Motor neuron (in vitro differentiated cells): ENCODE measurements at regions not wholly inside any gene's neighbourhood (a gene's known extent, or its start where the extent isn't known, plus 50 kb on each side); places are given as distances from the start of the nearest gene placed in this dataset.

Source experiments
- ATAC-seq, 8 experiments: fragments of 200-7000 bp; cut with Tn5 transposase; replicated peaks in 6 of 8; 2 replicates each; pipeline ENCODE4 v1.8.0; 2021; ENCODE audit warnings: mild to moderate bottlenecking in 8 of 8, moderate library complexity in 8 of 8
- H3K27ac ChIP-seq, 2 donors: fragments of 250-450 bp; sonication (Bioruptor Pico); 2 replicates each; pipeline ENCODE4 v1.9.0; 2021; ENCODE audit warnings: antibody characterized with exemption in 2 of 2, mild to moderate bottlenecking in 2 of 2, moderate library complexity in 1 of 2
- H3K4me1 ChIP-seq, 2 donors: fragments of 250-450 bp; sonication (Bioruptor Pico); replicated peaks in 1 of 2; 2 replicates each; pipeline ENCODE4 v1.6.1; 2021; ENCODE audit warnings: antibody characterized with exemption in 2 of 2, mild to moderate bottlenecking in 2 of 2, moderate library complexity in 1 of 2
- H3K4me3 ChIP-seq, 5 donors: fragments of 250-450 bp; sonication (Bioruptor Pico); 2 replicates each; pipeline ENCODE4 v1.9.0; 2021; ENCODE audit warnings: antibody characterized with exemption in 5 of 5, mild to moderate bottlenecking in 5 of 5, moderate library complexity in 4 of 5
- whole genome bisulfite sequencing, 10 experiments: fragments of 450-650 bp; shearing (Covaris generic); methylation state at CpG; one replicate each; pipeline ENCODE4 v1.0.0; 2022; 5-methylcytosine and 5-hydroxymethylcytosine counted together
- in situ Hi-C, 9 experiments: fragments of 400-800 bp; cut with MboI; loops; one replicate each; pipeline ENCODE4 v1.15.0; 2021; ENCODE audit warnings: low sequenced_read_pairs in 9 of 9, low pct_unique_long_range_greater_than_20kb in 2 of 9; ENCODE audit not compliant: unreplicated experiment in 9 of 9

GRCh38 chrX:68909945-68910344 lies 81.1 kb downstream of the EFNB1 start:
- no peak for ATAC-seq
- H3K4me3 ChIP-seq: no peak overlapping the region
- in situ Hi-C loops: no loop called here
- H3K27ac ChIP-seq: no peak overlapping the region
- WGBS, 10 experiments: 20% methylated on average over 1 of the region's 2 CpGs; no CpG with 5 or more reads in 9 of the 10 experiments
- H3K4me1 ChIP-seq: peaks cover 30 to 31% of the 10 kb centered on the region in 2 donors

- H3K4me3 ChIP-seq: no peak overlapping the region
- H3K27ac ChIP-seq: no peak overlapping the region
- in situ Hi-C loops: no loop called here
- H3K4me1 ChIP-seq: peaks cover 25 to 28% of the 10 kb centered on the region in 2 donors
- ATAC-seq: no peak
- WGBS, 10 experiments: 43 to 100% methylated on average over 1 of the region's 5 CpGs; no CpG with 5 or more reads in 8 of the 10 experiments
Measured at GRCh38 chrX:68908071-68908470, 79.2 kb downstream of the EFNB1 start.

DNA sequence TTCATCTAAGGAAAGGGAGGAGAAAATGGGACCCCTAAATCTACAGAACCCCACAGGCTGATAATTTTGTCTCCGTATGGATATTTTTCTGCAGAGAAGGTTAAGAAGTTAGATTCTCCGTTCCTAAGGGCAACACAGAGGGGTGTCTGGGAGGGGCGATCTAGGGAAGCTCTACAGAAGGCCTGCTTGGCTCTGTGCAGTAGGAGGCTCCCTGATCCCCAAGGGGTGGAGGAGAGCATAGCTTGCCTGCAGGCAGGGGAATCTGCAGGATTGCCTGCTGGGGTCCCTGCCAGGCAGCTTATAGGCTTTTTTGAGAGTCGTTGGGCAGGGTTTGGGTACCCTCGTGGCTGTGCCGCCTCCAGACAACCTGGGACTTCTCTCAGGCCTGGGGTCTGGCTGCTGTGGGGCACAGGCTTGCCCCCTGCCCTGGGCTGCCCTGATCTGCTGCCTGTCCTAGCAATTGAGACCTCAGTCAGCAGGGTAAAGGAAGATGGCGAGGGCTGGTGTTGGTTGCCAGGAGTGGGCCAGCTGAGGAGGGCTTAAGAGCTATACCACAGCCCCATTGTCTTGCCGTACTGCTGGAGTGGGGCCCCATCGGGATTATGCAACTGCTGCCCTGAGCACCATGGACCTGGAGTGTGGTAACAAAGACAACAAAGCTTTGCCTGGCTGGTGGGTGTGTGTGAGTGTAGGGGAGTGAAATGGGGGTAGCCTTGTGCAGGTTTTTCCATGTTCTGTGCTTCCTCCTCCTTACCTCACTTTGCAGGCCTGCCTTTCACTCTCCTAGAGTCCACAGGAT lies 74.1 kb downstream of the EFNB1 start:
- Histone ChIP-seq H3K27ac (no peak overlapping the region), H3K4me1 (peaks cover 3 to 22% of the 10 kb centered on the region in 2 donors), H3K4me3 (no peak overlapping the region)
- in situ Hi-C loops: no loop called here
- 30 to 50% (median 40%) methylated on average over 1 to 3 of the region's 9 CpGs; no CpG with 5 or more reads in 7 of the 10 experiments for WGBS, 10 experiments
- peak in 5 of 8 experiments; percentile 40 to 72 (median 57) for ATAC-seq

DNA sequence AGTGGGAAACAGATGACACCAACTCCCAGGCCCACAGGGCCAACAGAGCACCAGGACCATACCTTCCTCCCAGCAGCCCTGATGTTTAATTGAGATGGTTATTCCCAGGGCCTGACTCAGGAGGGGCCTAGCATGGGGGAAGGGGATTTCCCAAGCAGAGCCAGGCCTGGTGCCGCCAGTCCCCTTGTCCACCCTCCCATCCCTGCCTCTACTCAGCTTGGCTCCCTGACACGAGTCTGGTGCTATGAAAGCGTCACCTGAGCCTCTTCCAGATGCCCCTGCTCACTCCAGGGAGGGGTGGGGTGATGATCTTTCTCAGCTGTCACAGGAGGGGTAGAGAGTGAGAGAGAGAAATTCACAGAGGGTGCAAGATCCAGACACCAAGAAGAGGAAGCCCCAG lies 72.7 kb downstream of the EFNB1 start:
- 8% methylated on average over 2 of the region's 3 CpGs; no CpG with 5 or more reads in 9 of the 10 experiments for WGBS, 10 experiments
- in situ Hi-C loops: no loop called here
- Histone ChIP-seq H3K4me1 (peaks cover 3 to 22% of the 10 kb centered on the region in 2 donors), H3K27ac (no peak overlapping the region), H3K4me3 (no peak overlapping the region)
- peak in 5 of 8 experiments; percentile 51 to 81 (median 61) for ATAC-seq

GRCh38 chrX:68898598-68898997 lies 69.8 kb downstream of the EFNB1 start:
- in situ Hi-C loops: no loop called here
- ATAC-seq: no peak
- Histone ChIP-seq H3K4me3 (no peak overlapping the region), H3K4me1 (peaks cover 26 to 41% of the 10 kb centered on the region in 2 donors), H3K27ac (no peak overlapping the region)
- no CpG with 5 or more reads among the region's 8 CpGs for WGBS, 10 experiments

- no peak for ATAC-seq
- no peak overlapping the region for H3K4me3 ChIP-seq
- H3K27ac ChIP-seq: no peak overlapping the region
- peaks cover 37 to 42% of the 10 kb centered on the region in 2 donors for H3K4me1 ChIP-seq
- in situ Hi-C loops: no loop called here
- WGBS, 10 experiments: 59 to 75% methylated on average over 4 to 6 of the region's 8 CpGs; no CpG with 5 or more reads in 8 of the 10 experiments
Measured at GRCh38 chrX:68897118-68897945, 68.5 kb downstream of the EFNB1 start.

DNA sequence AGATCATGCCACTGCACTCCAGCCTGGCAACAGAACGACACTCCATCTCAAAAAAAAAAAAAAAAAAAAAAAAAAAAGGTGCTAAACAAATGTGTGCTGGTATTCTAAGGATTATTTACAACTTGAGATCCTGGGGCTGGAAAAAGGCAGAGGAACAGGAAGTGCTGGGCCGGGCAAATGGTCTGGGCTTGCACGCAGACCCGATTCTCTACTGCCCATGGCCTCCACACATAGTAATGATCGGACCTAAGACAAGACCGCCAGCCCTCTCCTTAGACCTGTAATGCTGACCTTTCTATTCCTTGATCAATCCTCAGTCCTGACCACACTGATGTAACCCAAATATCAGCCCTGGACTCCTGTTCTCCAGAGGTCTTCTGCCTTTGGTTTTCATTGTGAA lies 67.8 kb downstream of the EFNB1 start:
- H3K27ac ChIP-seq: no peak overlapping the region
- 87% methylated on average over 6 of the region's 6 CpGs; no CpG with 5 or more reads in 9 of the 10 experiments for WGBS, 10 experiments
- no peak overlapping the region for H3K4me3 ChIP-seq
- no peak for ATAC-seq
- in situ Hi-C loops: no loop called here
- H3K4me1 ChIP-seq: peaks cover 37 to 38% of the 10 kb centered on the region in 2 donors

DNA sequence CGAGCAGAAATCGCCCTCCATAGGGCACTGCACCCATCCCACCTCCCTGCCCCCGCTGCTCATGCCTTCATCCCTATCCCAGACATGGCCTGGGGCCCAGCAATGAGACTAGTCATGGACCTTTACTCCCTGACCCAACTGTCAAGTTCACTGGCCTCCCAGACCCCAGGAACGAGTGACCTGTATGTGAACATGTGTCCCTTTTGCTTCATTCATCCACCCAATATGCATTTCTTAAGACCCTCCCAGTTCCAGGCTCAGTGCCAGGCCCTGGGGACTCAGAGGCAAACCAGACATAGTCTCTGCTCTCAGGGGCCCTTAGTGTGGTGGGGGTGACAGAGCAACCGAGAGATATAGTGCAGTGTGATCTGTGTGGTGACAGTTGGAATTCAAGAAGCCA lies 67.0 kb downstream of the EFNB1 start:
- in situ Hi-C loops: no loop called here
- Histone ChIP-seq H3K27ac (no peak overlapping the region), H3K4me3 (no peak overlapping the region), H3K4me1 (peaks cover 33 to 35% of the 10 kb centered on the region in 2 donors)
- peak in 2 of 8 experiments; percentile 22 to 33 for ATAC-seq
- 80% methylated on average over 1 of the region's 5 CpGs; no CpG with 5 or more reads in 9 of the 10 experiments for WGBS, 10 experiments

DNA sequence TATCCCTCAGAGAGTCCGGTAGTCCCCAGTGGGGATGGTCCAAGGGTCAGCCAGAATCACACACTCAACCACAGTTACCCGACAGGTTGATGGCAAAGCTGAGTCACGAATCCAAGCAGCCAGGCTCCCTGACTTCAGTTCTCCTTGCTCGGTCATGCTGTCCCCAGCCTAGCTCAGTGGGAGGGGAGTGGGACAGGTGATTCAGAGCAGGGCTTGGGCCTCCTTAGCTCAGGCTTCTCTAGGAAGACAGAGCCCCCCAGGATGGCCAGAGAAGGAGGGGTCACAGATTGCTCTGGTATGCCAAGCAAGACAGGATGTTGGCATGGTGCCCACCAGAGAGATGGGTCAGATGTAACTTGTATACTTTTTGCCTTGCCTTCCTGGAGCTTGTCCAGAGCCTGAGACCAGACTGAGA lies 66.5 kb downstream of the EFNB1 start:
- Histone ChIP-seq H3K4me1 (peaks cover 33 to 35% of the 10 kb centered on the region in 2 donors), H3K27ac (peak overlapping the region; percentile 85 to 86), H3K4me3 (peak overlapping the region in 2 of 5 donors; percentile 6 to 10)
- in situ Hi-C loops: no loop called here
- ATAC-seq: peak in 2 of 8 experiments; percentile 52 to 62
- WGBS, 10 experiments: 33% methylated on average over 1 of the region's 4 CpGs; no CpG with 5 or more reads in 9 of the 10 experiments

GRCh38 chrX:68894513-68895340 lies 65.9 kb downstream of the EFNB1 start:
- peak overlapping the region; percentile 85 to 86 for H3K27ac ChIP-seq
- peak overlapping the region in 2 of 5 donors; percentile 6 to 10 for H3K4me3 ChIP-seq
- in situ Hi-C loops: no loop called here
- peak; percentile 76 to 90 (median 86) for ATAC-seq
- H3K4me1 ChIP-seq: peaks cover 33 to 35% of the 10 kb centered on the region in 2 donors
- 3% methylated on average over 6 of the region's 49 CpGs; no CpG with 5 or more reads in 9 of the 10 experiments for WGBS, 10 experiments

DNA sequence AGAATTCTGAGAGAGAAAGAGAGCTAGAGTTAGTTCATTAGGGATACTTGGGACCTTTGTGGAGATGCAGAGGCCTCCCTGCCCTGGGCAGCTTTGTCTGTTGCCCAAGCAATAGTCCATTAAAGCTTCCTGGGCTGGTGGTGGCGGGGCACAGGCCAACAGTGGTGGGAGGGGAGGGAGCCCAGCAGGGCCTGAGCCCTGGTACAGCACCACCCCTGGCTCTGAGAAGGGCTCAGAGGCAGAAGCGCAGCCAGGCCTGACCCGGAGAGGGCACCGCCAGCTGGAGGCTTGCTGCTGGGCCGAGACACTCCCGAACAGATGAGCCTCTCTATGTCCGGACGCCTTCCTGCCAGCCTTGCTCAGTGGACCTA lies 65.3 kb downstream of the EFNB1 start:
- peaks cover 33 to 35% of the 10 kb centered on the region in 2 donors for H3K4me1 ChIP-seq
- in situ Hi-C loops: no loop called here
- peak in 7 of 8 experiments; percentile 11 to 62 (median 27) for ATAC-seq
- WGBS, 10 experiments: 67% methylated on average over 1 of the region's 8 CpGs; no CpG with 5 or more reads in 9 of the 10 experiments
- peak overlapping the region; percentile 85 to 86 for H3K27ac ChIP-seq
- no peak overlapping the region for H3K4me3 ChIP-seq

- Histone ChIP-seq H3K4me3 (no peak overlapping the region), H3K4me1 (peaks cover 33 to 35% of the 10 kb centered on the region in 2 donors), H3K27ac (no peak overlapping the region)
- ATAC-seq: peak in 5 of 8 experiments; percentile 10 to 22 (median 17)
- in situ Hi-C loops: no loop called here
- no CpG with 5 or more reads among the region's 13 CpGs for WGBS, 10 experiments
Measured at GRCh38 chrX:68892651-68893050, 63.8 kb downstream of the EFNB1 start.
